ENCODE measurements at regions not wholly inside any gene's neighbourhood (a gene's known extent, or its start where the extent isn't known, plus 50 kb on each side); places are given as distances from the start of the nearest gene placed in this dataset.

DNA sequence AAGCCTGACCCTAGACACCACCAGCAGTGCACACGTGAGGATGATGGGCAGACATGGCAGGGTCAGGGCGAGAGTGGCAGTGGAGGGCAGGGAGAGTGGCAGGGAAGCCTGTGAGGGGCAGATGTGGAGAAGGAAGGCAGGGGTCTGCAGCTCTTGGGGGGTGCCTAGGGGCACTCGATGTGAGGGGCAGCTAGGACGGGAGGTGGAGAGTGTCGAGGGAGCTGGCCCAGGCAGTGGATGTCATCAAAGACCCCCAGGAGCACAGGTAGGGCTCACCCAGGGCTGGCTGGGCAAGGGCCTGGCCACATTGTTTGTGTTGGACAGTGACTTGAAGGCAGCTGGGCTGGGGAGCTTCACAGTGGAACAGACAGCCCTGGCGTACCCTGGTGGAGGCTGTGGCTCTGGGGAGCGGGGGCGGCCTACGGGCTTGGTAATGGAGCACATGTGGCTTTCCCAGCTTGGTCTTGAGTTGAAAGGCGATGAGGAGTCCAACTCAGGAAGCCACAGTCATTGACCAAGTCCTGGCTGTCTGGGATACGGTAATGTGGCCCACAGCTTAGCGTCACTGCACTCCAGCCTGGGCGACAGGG lies 87.1 kb downstream of the RTP5 start:
- TF ChIP-seq MYC (IDR thresholded peaks at IDR 0.05; ENCODE audit: low read depth, low read length) (no peak), POLR2A (IDR thresholded peaks at IDR 0.05; ENCODE audit: extremely low read depth, insufficient read length) (no peak)
- TF ChIP-seq, protein P1, sequence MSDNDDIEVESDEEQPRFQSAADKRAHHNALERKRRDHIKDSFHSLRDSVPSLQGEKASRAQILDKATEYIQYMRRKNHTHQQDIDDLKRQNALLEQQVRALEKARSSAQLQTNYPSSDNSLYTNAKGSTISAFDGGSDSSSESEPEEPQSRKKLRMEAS (IDR thresholded peaks at IDR 0.05; ENCODE audit: low read depth, low read length): no peak
- TF ChIP-seq, protein P2, sequence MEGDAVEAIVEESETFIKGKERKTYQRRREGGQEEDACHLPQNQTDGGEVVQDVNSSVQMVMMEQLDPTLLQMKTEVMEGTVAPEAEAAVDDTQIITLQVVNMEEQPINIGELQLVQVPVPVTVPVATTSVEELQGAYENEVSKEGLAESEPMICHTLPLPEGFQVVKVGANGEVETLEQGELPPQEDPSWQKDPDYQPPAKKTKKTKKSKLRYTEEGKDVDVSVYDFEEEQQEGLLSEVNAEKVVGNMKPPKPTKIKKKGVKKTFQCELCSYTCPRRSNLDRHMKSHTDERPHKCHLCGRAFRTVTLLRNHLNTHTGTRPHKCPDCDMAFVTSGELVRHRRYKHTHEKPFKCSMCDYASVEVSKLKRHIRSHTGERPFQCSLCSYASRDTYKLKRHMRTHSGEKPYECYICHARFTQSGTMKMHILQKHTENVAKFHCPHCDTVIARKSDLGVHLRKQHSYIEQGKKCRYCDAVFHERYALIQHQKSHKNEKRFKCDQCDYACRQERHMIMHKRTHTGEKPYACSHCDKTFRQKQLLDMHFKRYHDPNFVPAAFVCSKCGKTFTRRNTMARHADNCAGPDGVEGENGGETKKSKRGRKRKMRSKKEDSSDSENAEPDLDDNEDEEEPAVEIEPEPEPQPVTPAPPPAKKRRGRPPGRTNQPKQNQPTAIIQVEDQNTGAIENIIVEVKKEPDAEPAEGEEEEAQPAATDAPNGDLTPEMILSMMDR (IDR thresholded peaks at IDR 0.05; ENCODE audit: low read depth, low read length): no peak
- H3K4me3 ChIP-seq (ENCODE audit: low read depth, low read length): no peak overlapping the region
- DNase-seq (ENCODE audit: low read depth): no peak

DNA sequence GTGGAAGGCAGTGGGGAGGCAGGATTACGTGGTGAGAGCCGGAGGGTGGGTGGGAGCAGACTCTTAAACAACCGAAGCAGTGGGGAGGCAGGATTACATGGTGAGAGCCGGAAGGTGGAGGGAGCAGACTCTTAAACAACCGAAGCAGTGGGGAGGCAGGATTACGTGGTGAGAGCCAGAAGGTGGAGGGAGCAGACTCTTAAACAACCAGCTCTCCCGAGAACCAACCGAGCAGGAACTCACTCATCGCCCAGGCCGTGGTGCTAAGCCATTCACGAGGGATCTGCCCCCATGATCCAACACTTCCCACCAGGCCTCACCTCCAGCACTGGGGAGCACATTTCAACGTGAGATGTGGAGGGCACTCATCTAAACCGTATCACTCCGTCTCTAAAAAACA lies 87.7 kb downstream of the RTP5 start:
- H3K4me3 ChIP-seq (ENCODE audit: low read depth, low read length): no peak overlapping the region
- TF ChIP-seq, protein P1 (IDR thresholded peaks at IDR 0.05; ENCODE audit: low read depth, low read length): no peak
- TF ChIP-seq POLR2A (IDR thresholded peaks at IDR 0.05; ENCODE audit: extremely low read depth, insufficient read length): no peak
- TF ChIP-seq MYC (IDR thresholded peaks at IDR 0.05; ENCODE audit: low read depth, low read length): no peak
- TF ChIP-seq, protein P2 (IDR thresholded peaks at IDR 0.05; ENCODE audit: low read depth, low read length): no peak
- no peak for DNase-seq (ENCODE audit: low read depth)

DNA sequence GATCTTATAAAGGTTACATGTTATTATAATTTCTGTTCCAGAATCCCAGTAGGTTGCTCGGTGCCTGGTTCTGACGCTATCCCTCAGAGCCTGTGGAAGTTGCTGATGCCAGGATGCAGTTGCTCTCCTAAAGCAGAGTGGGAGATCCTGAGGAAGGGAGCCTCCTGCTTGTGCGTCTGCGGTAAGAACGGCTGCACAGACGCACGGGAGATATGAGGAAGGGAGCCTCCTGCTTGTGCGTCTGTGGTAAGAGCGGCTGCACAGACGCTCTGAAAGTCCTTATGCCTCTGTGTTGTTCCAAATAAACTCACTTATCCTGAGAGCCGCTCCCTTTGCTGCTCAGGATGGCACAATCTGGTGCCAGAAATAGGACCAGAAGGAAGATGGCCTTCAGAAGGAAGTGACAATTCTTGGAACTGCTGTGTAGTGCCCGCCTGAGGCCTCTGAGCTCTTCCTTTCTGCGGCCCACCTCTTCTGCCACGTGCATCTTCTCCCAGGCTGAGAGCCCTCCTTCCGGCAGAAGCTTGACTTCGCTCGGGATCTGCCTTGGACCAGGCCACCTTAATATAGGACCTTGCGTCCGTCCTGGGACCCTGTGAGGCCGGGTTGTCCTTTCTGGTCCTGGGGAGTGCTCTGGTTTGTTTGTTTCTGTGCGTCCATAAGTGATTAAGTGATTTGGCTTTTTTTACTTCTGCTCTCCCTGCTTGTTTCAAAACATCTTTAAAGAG lies 89.5 kb downstream of the RTP5 start:
- H3K4me3 ChIP-seq (ENCODE audit: low read depth, low read length): no peak overlapping the region
- DNase-seq (ENCODE audit: low read depth): no peak
- TF ChIP-seq, protein P2 (IDR thresholded peaks at IDR 0.05; ENCODE audit: low read depth, low read length): no peak
- TF ChIP-seq, protein P1 (IDR thresholded peaks at IDR 0.05; ENCODE audit: low read depth, low read length): no peak
- TF ChIP-seq MYC (IDR thresholded peaks at IDR 0.05; ENCODE audit: low read depth, low read length): no peak
- no peak for TF ChIP-seq POLR2A (IDR thresholded peaks at IDR 0.05; ENCODE audit: extremely low read depth, insufficient read length)

DNA sequence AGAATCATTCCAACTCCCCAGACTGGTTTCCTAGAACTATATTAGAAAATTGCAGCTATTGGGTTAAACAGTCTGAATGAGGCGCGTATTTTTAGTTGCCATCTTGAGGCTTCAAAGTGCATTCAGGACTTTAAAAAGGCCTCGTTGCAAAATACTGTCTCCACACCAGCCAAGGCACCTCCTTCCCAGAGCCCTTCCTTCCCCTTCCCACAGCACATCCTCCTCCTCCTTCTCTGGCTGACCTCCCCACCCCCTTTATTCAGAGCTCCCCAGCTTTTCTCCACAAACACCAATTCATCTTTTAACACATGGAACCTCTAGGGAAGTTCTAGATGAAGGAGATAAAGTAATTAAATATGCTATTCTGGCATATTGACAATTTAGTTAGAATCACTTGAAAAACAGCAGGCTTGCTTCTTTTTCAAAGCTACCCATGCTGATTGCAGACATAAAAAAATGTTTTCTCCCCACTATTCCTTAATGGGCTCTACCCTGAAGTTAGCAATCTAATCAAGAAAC lies 90.3 kb downstream of the RTP5 start:
- DNase-seq (ENCODE audit: low read depth): peak; percentile 62
- no peak overlapping the region for H3K4me3 ChIP-seq (ENCODE audit: low read depth, low read length)
- TF ChIP-seq, protein P1 (IDR thresholded peaks at IDR 0.05; ENCODE audit: low read depth, low read length): no peak
- TF ChIP-seq, protein P2 (IDR thresholded peaks at IDR 0.05; ENCODE audit: low read depth, low read length): no peak
- TF ChIP-seq POLR2A (IDR thresholded peaks at IDR 0.05; ENCODE audit: extremely low read depth, insufficient read length) (no peak), MYC (IDR thresholded peaks at IDR 0.05; ENCODE audit: low read depth, low read length) (no peak)

DNA sequence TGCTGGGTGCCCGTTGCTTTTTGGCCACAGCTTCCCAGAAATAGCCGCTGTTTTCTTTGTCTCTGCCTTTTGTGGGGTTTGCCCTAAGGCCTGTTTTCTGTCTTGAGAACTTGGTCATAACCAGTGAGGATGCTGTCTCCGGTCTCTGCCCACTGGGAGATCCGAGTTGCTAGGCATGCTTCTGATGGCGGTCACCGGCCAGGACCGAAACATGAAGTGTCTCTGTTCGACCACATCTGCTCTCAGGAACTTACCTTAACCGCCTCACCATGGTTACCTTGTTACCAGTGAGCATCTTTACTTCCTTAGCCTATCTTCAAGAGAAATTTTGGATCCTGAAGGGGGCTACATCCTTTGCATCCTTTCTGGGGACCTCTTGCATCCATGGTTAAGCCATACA lies 91.9 kb downstream of the RTP5 start:
- H3K4me3 ChIP-seq (ENCODE audit: low read depth, low read length): no peak overlapping the region
- TF ChIP-seq, protein P2 (IDR thresholded peaks at IDR 0.05; ENCODE audit: low read depth, low read length): no peak
- TF ChIP-seq MYC (IDR thresholded peaks at IDR 0.05; ENCODE audit: low read depth, low read length) (no peak), POLR2A (IDR thresholded peaks at IDR 0.05; ENCODE audit: extremely low read depth, insufficient read length) (no peak)
- TF ChIP-seq, protein P1 (IDR thresholded peaks at IDR 0.05; ENCODE audit: low read depth, low read length): no peak
- no peak for DNase-seq (ENCODE audit: low read depth)
